ENCODE measurements at regions not wholly inside any gene's neighbourhood (a gene's known extent, or its start where the extent isn't known, plus 50 kb on each side); places are given as distances from the start of the nearest gene placed in this dataset.

- Histone ChIP-seq H3K27ac (ENCODE audit: low read length) (no peak overlapping the region), H3F3A (ENCODE audit: insufficient read depth, low read length, poor library complexity, severe bottlenecking) (no peaks in the 10 kb centered on the region), H3K27me3 (ENCODE audit: insufficient read depth, low read depth, low read length) (no peaks in the 10 kb centered on the region), H3K9me3 (ENCODE audit: low read length) (no peaks in the 10 kb centered on the region), H3K9ac (ENCODE audit: low read length) (no peak overlapping the region), H4K20me1 (ENCODE audit: insufficient read depth) (no peaks in the 10 kb centered on the region), H3K4me3 (ENCODE audit: low read length) (no peak overlapping the region), H3K79me2 (replicated peaks; ENCODE audit: insufficient read depth, low read length) (no peaks in the 10 kb centered on the region), H3K4me2 (ENCODE audit: low read length) (no peak overlapping the region), H3K9me2 (ENCODE audit: insufficient read depth, low read length) (no peaks in the 10 kb centered on the region), H3K36me3 (ENCODE audit: insufficient read depth, low read length) (no peaks in the 10 kb centered on the region), H2AFZ (ENCODE audit: low read depth, low read length) (no peak overlapping the region)
- TF ChIP-seq RAD21 (conservative IDR thresholded peaks at IDR 0.05) (no peak), TAF1 (IDR thresholded peaks at IDR 0.05; ENCODE audit: low read depth) (no peak), MXI1 (conservative IDR thresholded peaks at IDR 0.05; ENCODE audit: poor library complexity, severe bottlenecking) (no peak), SMC3 (conservative IDR thresholded peaks at IDR 0.05; ENCODE audit: poor library complexity) (no peak), EP300 (conservative IDR thresholded peaks at IDR 0.05; ENCODE audit: poor library complexity, severe bottlenecking) (no peak), EZH2 (IDR thresholded peaks at IDR 0.05; ENCODE audit: borderline replicate concordance, insufficient read depth, low read length, poor library complexity, severe bottlenecking) (no peak), POLR2AphosphoS5 (IDR thresholded peaks at IDR 0.05) (no peak)
- TF ChIP-seq, protein P1, sequence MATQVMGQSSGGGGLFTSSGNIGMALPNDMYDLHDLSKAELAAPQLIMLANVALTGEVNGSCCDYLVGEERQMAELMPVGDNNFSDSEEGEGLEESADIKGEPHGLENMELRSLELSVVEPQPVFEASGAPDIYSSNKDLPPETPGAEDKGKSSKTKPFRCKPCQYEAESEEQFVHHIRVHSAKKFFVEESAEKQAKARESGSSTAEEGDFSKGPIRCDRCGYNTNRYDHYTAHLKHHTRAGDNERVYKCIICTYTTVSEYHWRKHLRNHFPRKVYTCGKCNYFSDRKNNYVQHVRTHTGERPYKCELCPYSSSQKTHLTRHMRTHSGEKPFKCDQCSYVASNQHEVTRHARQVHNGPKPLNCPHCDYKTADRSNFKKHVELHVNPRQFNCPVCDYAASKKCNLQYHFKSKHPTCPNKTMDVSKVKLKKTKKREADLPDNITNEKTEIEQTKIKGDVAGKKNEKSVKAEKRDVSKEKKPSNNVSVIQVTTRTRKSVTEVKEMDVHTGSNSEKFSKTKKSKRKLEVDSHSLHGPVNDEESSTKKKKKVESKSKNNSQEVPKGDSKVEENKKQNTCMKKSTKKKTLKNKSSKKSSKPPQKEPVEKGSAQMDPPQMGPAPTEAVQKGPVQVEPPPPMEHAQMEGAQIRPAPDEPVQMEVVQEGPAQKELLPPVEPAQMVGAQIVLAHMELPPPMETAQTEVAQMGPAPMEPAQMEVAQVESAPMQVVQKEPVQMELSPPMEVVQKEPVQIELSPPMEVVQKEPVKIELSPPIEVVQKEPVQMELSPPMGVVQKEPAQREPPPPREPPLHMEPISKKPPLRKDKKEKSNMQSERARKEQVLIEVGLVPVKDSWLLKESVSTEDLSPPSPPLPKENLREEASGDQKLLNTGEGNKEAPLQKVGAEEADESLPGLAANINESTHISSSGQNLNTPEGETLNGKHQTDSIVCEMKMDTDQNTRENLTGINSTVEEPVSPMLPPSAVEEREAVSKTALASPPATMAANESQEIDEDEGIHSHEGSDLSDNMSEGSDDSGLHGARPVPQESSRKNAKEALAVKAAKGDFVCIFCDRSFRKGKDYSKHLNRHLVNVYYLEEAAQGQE (IDR thresholded peaks at IDR 0.05; ENCODE audit: borderline replicate concordance): no peak
- TF ChIP-seq, protein P2, sequence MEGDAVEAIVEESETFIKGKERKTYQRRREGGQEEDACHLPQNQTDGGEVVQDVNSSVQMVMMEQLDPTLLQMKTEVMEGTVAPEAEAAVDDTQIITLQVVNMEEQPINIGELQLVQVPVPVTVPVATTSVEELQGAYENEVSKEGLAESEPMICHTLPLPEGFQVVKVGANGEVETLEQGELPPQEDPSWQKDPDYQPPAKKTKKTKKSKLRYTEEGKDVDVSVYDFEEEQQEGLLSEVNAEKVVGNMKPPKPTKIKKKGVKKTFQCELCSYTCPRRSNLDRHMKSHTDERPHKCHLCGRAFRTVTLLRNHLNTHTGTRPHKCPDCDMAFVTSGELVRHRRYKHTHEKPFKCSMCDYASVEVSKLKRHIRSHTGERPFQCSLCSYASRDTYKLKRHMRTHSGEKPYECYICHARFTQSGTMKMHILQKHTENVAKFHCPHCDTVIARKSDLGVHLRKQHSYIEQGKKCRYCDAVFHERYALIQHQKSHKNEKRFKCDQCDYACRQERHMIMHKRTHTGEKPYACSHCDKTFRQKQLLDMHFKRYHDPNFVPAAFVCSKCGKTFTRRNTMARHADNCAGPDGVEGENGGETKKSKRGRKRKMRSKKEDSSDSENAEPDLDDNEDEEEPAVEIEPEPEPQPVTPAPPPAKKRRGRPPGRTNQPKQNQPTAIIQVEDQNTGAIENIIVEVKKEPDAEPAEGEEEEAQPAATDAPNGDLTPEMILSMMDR (IDR thresholded peaks at IDR 0.05; ENCODE audit: poor library complexity, severe bottlenecking): no peak
Observed at GRCh38 chr5:62980884-62981283, 402.3 kb downstream of the LRRC70 start.

GRCh38 chr5:62979472-62979871 lies 400.9 kb downstream of the LRRC70 start:
- TF ChIP-seq, protein P1 (IDR thresholded peaks at IDR 0.05; ENCODE audit: borderline replicate concordance): no peak
- TF ChIP-seq MXI1 (conservative IDR thresholded peaks at IDR 0.05; ENCODE audit: poor library complexity, severe bottlenecking) (no peak), EZH2 (IDR thresholded peaks at IDR 0.05; ENCODE audit: borderline replicate concordance, insufficient read depth, low read length, poor library complexity, severe bottlenecking) (no peak), SMC3 (conservative IDR thresholded peaks at IDR 0.05; ENCODE audit: poor library complexity) (no peak), EP300 (conservative IDR thresholded peaks at IDR 0.05; ENCODE audit: poor library complexity, severe bottlenecking) (no peak), TAF1 (IDR thresholded peaks at IDR 0.05; ENCODE audit: low read depth) (no peak), RAD21 (conservative IDR thresholded peaks at IDR 0.05) (no peak), POLR2AphosphoS5 (IDR thresholded peaks at IDR 0.05) (no peak)
- TF ChIP-seq, protein P2 (IDR thresholded peaks at IDR 0.05; ENCODE audit: poor library complexity, severe bottlenecking): no peak

More at GRCh38 chr5:62979472-62979871, 400.9 kb downstream of the LRRC70 start:
- no peak overlapping the region for H3K27ac ChIP-seq (ENCODE audit: low read length)
- no peaks in the 10 kb centered on the region for H3K9me2 ChIP-seq (ENCODE audit: insufficient read depth, low read length)
- H3K9me3 ChIP-seq (ENCODE audit: low read length): no peaks in the 10 kb centered on the region
- no peak overlapping the region for H3K4me3 ChIP-seq (ENCODE audit: low read length)
- no peaks in the 10 kb centered on the region for H3K36me3 ChIP-seq (ENCODE audit: insufficient read depth, low read length)
- no peaks in the 10 kb centered on the region for H4K20me1 ChIP-seq (ENCODE audit: insufficient read depth)
- H3K79me2 ChIP-seq (replicated peaks; ENCODE audit: insufficient read depth, low read length): no peaks in the 10 kb centered on the region
- H3F3A ChIP-seq (ENCODE audit: insufficient read depth, low read length, poor library complexity, severe bottlenecking): no peaks in the 10 kb centered on the region
- H3K4me2 ChIP-seq (ENCODE audit: low read length): no peak overlapping the region
- H3K27me3 ChIP-seq (ENCODE audit: insufficient read depth, low read depth, low read length): no peaks in the 10 kb centered on the region
- no peak overlapping the region for H3K9ac ChIP-seq (ENCODE audit: low read length)
- no peak overlapping the region for H2AFZ ChIP-seq (ENCODE audit: low read depth, low read length)
